GM12801 (cell line): ENCODE measurements at regions not wholly inside any gene's neighbourhood (a gene's known extent, or its start where the extent isn't known, plus 50 kb on each side); places are given as distances from the start of the nearest gene placed in this dataset.

Experiments used
- CTCF ChIP-seq: IDR thresholded peaks from one replicate; pipeline ENCODE4 v1.5.1; 2011; ENCODE audit warnings: control low read depth; ENCODE audit not compliant: insufficient read length; ENCODE audit errors: extremely low read depth

- no peak for TF ChIP-seq CTCF
These were observed 50.4 kb upstream of the CIBAR2 start for GRCh38 chr16:85162478-85163277.

GRCh38 chr16:85163278-85164112 is 51.2 kb upstream of the CIBAR2 start:
- TF ChIP-seq CTCF = no peak

- TF ChIP-seq CTCF = no peak
These were observed 52.2 kb upstream of the CIBAR2 start for GRCh38 chr16:85164431-85164830.

- no peak for TF ChIP-seq CTCF
These were observed 52.7 kb upstream of the CIBAR2 start for GRCh38 chr16:85164838-85165516.

GRCh38 chr16:85165781-85166180 is 53.5 kb upstream of the CIBAR2 start:
- no peak for TF ChIP-seq CTCF

- TF ChIP-seq CTCF = no peak
These were observed 54.0 kb upstream of the CIBAR2 start for GRCh38 chr16:85166281-85166680.
